MM.1S (cell line): ENCODE measurements at regions not wholly inside any gene's neighbourhood (a gene's known extent, or its start where the extent isn't known, plus 50 kb on each side); places are given as distances from the start of the nearest gene placed in this dataset.

Source experiments
- DNase-seq: peaks from one replicate; pipeline ENCODE4 v3.0.0-alpha.2; 2015
- H2AFZ ChIP-seq: fragments of 300-600 bp; sonication (generic); 2 replicates; pipeline ENCODE4 v1.6.0; 2016; ENCODE audit warnings: antibody characterized with exemption, low read length
- H3F3A ChIP-seq: fragments of 300-600 bp; sonication (generic); 2 replicates; pipeline ENCODE4 v1.6.1; 2016; ENCODE audit warnings: mild to moderate bottlenecking, antibody characterized with exemption, low read length, moderate library complexity, mixed read lengths; ENCODE audit not compliant: insufficient read depth
- H3K27ac ChIP-seq: fragments of 300-600 bp; sonication (generic); 2 replicates; pipeline ENCODE4 v1.5.1; 2016; ENCODE audit warnings: mild to moderate bottlenecking, low read length
- H3K27me3 ChIP-seq: fragments of 300-600 bp; sonication (generic); replicated peaks from 2 replicates; pipeline ENCODE4 v1.6.0; 2016; ENCODE audit warnings: low read length; ENCODE audit not compliant: insufficient read depth
- H3K36me3 ChIP-seq: fragments of 300-600 bp; sonication (generic); replicated peaks from 2 replicates; pipeline ENCODE4 v1.6.1; 2016; ENCODE audit warnings: mild to moderate bottlenecking, low read length, mixed read lengths; ENCODE audit not compliant: insufficient read depth
- H3K4me1 ChIP-seq: fragments of 300-600 bp; sonication (generic); 2 replicates; pipeline ENCODE4 v1.6.1; 2016; ENCODE audit warnings: low read length, mixed read lengths
- H3K4me2 ChIP-seq: fragments of 300-600 bp; sonication (generic); 2 replicates; pipeline ENCODE4 v1.6.0; 2016; ENCODE audit warnings: low read depth, low read length
- H3K4me3 ChIP-seq: fragments of 300-600 bp; sonication (generic); 2 replicates; pipeline ENCODE4 v1.5.1; 2016; ENCODE audit warnings: low read length, mixed read lengths
- H3K79me2 ChIP-seq: fragments of 300-600 bp; sonication (generic); 2 replicates; pipeline ENCODE4 v1.6.1; 2016; ENCODE audit warnings: mixed run types, low read length, mixed read lengths
- H3K9ac ChIP-seq: fragments of 300-600 bp; sonication (generic); 2 replicates; pipeline ENCODE4 v1.6.1; 2016; ENCODE audit warnings: low read length, mixed read lengths
- H3K9me2 ChIP-seq: fragments of 300-600 bp; sonication (generic); replicated peaks from 2 replicates; pipeline ENCODE4 v1.6.1; 2016; ENCODE audit warnings: mild to moderate bottlenecking, low read length, mixed read lengths; ENCODE audit not compliant: insufficient read depth
- H3K9me3 ChIP-seq: fragments of 300-600 bp; sonication (generic); replicated peaks from 2 replicates; pipeline ENCODE4 v1.6.1; 2016; ENCODE audit warnings: mild to moderate bottlenecking, low read length, mixed read lengths; ENCODE audit not compliant: insufficient read depth
- H4K20me1 ChIP-seq: fragments of 300-600 bp; sonication (generic); 2 replicates; pipeline ENCODE4 v1.6.1; 2016; ENCODE audit warnings: mild to moderate bottlenecking, low read length, moderate library complexity, mixed read lengths; ENCODE audit not compliant: insufficient read depth
- EZH2 ChIP-seq: fragments of 300-600 bp; sonication (generic); optimal IDR thresholded peaks from 2 replicates; pipeline ENCODE3; 2017; ENCODE audit warnings: low read depth, mild to moderate bottlenecking, antibody characterized with exemption, low read length, mixed read lengths
- EZH2phosphoT487 ChIP-seq: fragments of 300-600 bp; sonication (generic); IDR thresholded peaks from 2 replicates; pipeline ENCODE4 v1.6.1; 2018; ENCODE audit warnings: antibody characterized with exemption, low read length
- TF ChIP-seq, protein P1 (sequence below): fragments of 300-600 bp; sonication (generic); IDR thresholded peaks from 2 replicates; pipeline ENCODE4 v1.5.1; 2016; ENCODE audit warnings: antibody characterized with exemption, low read length, mixed read lengths

DNA sequence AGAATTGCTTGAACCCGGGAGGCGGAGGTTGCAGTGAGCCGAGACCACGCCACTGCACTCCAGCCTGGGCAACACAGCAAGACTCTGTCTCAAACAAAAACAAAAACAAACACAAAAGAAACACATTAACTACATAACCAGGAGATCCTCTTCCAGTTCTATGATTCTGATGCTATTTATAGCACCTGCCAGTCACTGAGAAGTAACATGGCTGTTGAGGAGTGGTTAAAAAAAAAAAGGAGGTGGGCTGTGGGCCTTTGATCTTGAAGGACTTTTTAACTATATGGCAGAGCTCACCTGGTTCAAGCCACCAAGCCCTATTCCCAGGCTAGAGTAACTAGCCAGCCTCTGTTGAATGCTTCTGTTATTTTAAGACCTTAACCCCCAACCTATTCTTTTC, 148.8 kb downstream of the ZBTB18 start:
- no peak overlapping the region for H2AFZ ChIP-seq
- H3K36me3 ChIP-seq, result no peaks in the 10 kb centered on the region
- no peaks in the 10 kb centered on the region for H3K9me3 ChIP-seq
- no peaks in the 10 kb centered on the region for H4K20me1 ChIP-seq
- H3K27ac ChIP-seq, result no peak overlapping the region
- H3K4me2 ChIP-seq, result no peak overlapping the region
- H3K27me3 ChIP-seq, result no peaks in the 10 kb centered on the region
- DNase-seq, result no peak
- no peaks in the 10 kb centered on the region for H3K4me1 ChIP-seq
- H3K9ac ChIP-seq, result no peak overlapping the region
- no peak overlapping the region for H3K4me3 ChIP-seq
- no peaks in the 10 kb centered on the region for H3K79me2 ChIP-seq
- H3F3A ChIP-seq, result no peaks in the 10 kb centered on the region
- H3K9me2 ChIP-seq, result no peaks in the 10 kb centered on the region
- TF ChIP-seq, protein P1, sequence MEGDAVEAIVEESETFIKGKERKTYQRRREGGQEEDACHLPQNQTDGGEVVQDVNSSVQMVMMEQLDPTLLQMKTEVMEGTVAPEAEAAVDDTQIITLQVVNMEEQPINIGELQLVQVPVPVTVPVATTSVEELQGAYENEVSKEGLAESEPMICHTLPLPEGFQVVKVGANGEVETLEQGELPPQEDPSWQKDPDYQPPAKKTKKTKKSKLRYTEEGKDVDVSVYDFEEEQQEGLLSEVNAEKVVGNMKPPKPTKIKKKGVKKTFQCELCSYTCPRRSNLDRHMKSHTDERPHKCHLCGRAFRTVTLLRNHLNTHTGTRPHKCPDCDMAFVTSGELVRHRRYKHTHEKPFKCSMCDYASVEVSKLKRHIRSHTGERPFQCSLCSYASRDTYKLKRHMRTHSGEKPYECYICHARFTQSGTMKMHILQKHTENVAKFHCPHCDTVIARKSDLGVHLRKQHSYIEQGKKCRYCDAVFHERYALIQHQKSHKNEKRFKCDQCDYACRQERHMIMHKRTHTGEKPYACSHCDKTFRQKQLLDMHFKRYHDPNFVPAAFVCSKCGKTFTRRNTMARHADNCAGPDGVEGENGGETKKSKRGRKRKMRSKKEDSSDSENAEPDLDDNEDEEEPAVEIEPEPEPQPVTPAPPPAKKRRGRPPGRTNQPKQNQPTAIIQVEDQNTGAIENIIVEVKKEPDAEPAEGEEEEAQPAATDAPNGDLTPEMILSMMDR, result no peak
- TF ChIP-seq EZH2phosphoT487 (no peak), EZH2 (no peak)

DNA sequence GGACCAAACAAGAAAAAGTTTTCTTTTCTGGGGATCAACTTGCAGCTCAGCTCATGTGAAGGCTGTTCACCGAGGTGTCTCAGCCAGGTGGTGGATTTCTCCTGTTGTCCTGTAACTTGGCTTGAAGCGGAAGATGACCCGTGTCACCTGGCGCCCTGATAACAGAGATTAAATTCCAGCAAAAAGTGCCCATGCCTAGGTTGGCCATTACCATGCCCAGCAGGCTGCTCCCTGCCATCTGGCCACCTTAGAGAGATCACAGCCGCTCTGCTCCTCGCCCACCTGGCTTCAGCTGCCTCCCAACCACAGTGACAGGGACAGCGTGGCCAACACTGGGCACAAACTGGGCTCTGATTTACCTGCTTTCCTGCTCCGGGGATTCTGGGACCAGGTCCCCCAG, 149.5 kb downstream of the ZBTB18 start:
- Histone ChIP-seq H3K27me3 (no peaks in the 10 kb centered on the region), H2AFZ (no peak overlapping the region), H3K9me2 (no peaks in the 10 kb centered on the region), H3K36me3 (no peaks in the 10 kb centered on the region), H3K79me2 (no peaks in the 10 kb centered on the region), H3K27ac (no peak overlapping the region), H3K4me3 (no peak overlapping the region), H3K9me3 (no peaks in the 10 kb centered on the region), H3K4me2 (no peak overlapping the region), H3F3A (no peaks in the 10 kb centered on the region), H3K9ac (no peak overlapping the region), H3K4me1 (no peaks in the 10 kb centered on the region), H4K20me1 (no peaks in the 10 kb centered on the region)
- no peak for DNase-seq
- TF ChIP-seq, protein P1, result no peak
- TF ChIP-seq EZH2 (no peak), EZH2phosphoT487 (no peak)

DNA sequence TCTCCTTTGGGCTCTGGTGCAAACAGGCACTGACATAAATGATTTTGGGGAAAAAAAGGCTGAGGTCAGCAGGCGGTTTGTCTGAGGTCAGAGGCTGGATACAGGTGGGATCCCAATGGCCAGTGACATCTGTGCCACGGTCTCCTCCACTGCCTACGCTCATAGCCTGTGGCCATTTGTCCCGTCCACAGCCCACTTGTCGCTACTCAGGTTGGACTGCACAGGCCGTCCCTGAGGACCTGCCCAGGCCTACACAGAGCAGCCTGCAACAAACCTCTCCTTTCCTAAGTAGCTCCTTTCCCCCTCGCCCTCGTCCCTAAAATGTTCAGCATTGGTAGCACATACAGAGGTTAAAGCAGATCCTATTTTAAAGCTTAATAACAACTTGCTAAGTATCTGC, 150.7 kb downstream of the ZBTB18 start:
- H4K20me1 ChIP-seq, result no peaks in the 10 kb centered on the region
- no peak for DNase-seq
- H3K9me2 ChIP-seq, result no peaks in the 10 kb centered on the region
- H3K9ac ChIP-seq, result no peak overlapping the region
- no peak overlapping the region for H3K4me3 ChIP-seq
- no peaks in the 10 kb centered on the region for H3F3A ChIP-seq
- H2AFZ ChIP-seq, result no peak overlapping the region
- no peaks in the 10 kb centered on the region for H3K79me2 ChIP-seq
- TF ChIP-seq, protein P1, result no peak
- TF ChIP-seq EZH2 (no peak), EZH2phosphoT487 (no peak)
- H3K4me1 ChIP-seq, result no peaks in the 10 kb centered on the region
- H3K36me3 ChIP-seq, result no peaks in the 10 kb centered on the region
- H3K4me2 ChIP-seq, result no peak overlapping the region
- no peaks in the 10 kb centered on the region for H3K27me3 ChIP-seq
- no peak overlapping the region for H3K27ac ChIP-seq
- H3K9me3 ChIP-seq, result no peaks in the 10 kb centered on the region
